Activated naive CD4-positive, alpha-beta T cell treated with anti-CD3 and anti-CD28 coated beads, Interleukin-2, amount 50 U/mL, for 24 hours (primary cell): ENCODE measurements at regions not wholly inside any gene's neighbourhood (a gene's known extent, or its start where the extent isn't known, plus 50 kb on each side); places are given as distances from the start of the nearest gene placed in this dataset.

ENCODE experiments used
- H3K27ac Mint-ChIP-seq: one replicate; pipeline ENCODE4 v1.8.0; 2021; ENCODE audit warnings: mild to moderate bottlenecking, mixed read lengths
- H3K27me3 Mint-ChIP-seq: one replicate; pipeline ENCODE4 v1.8.0; 2021; ENCODE audit warnings: mixed read lengths
- H3K36me3 Mint-ChIP-seq: one replicate; pipeline ENCODE4 v1.8.0; 2021; ENCODE audit warnings: mixed read lengths
- H3K4me1 Mint-ChIP-seq: one replicate; pipeline ENCODE4 v1.8.0; 2021; ENCODE audit warnings: mixed read lengths
- H3K4me3 Mint-ChIP-seq: one replicate; pipeline ENCODE4 v1.8.0; 2021; ENCODE audit warnings: mild to moderate bottlenecking, mixed read lengths
- H3K9me3 Mint-ChIP-seq: one replicate; pipeline ENCODE4 v1.8.0; 2021; ENCODE audit warnings: mixed read lengths

- Mint-ChIP-seq H3K36me3 (peaks cover 7% of the 10 kb centered on the region), H3K4me3 (peak overlapping the region; percentile 15)
Observed at GRCh38 chr3:31465999-31466398, 66.7 kb upstream of the STT3B start.

GRCh38 chr3:31466866-31467265 lies 65.9 kb upstream of the STT3B start:
- Mint-ChIP-seq H3K4me1 (peaks cover 69% of the 10 kb centered on the region), H3K36me3 (peaks cover 10% of the 10 kb centered on the region), H3K4me3 (no peak overlapping the region), H3K9me3 (peaks cover under 1% of the 10 kb centered on the region), H3K27me3 (no peaks in the 10 kb centered on the region), H3K27ac (no peak overlapping the region)

More at GRCh38 chr3:31465999-31466398, 66.7 kb upstream of the STT3B start:
- Mint-ChIP-seq H3K4me1 (peaks cover 77% of the 10 kb centered on the region), H3K27ac (no peak overlapping the region), H3K9me3 (no peaks in the 10 kb centered on the region), H3K27me3 (no peaks in the 10 kb centered on the region)

- peaks cover 68% of the 10 kb centered on the region for H3K4me1 Mint-ChIP-seq
- peaks cover 13% of the 10 kb centered on the region for H3K9me3 Mint-ChIP-seq
- H3K27ac Mint-ChIP-seq: no peak overlapping the region
- no peak overlapping the region for H3K4me3 Mint-ChIP-seq
- peaks cover 23% of the 10 kb centered on the region for H3K36me3 Mint-ChIP-seq
- no peaks in the 10 kb centered on the region for H3K27me3 Mint-ChIP-seq
Observed at GRCh38 chr3:31468433-31468832, 64.3 kb upstream of the STT3B start.

DNA sequence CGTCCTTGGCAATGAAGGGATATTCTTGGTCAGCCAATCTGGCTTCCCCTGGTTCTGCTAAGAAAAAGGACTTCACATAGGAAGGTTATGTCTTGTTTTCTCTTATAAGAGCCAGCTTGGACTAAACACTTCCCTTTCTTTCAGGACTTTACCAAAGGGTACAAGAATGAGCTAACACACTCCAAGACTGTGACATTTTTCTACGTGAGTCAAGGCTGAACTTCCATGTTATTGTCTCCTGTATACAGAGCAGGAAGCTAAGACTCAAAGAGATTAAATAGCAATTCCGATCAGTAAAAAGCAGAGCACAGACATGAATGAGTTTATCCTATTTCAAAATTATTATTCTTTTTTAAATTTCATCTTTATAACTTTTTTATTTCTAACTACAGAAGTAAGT lies 63.3 kb upstream of the STT3B start:
- H3K4me3 Mint-ChIP-seq: no peak overlapping the region
- no peak overlapping the region for H3K27ac Mint-ChIP-seq
- H3K36me3 Mint-ChIP-seq: peaks cover 25% of the 10 kb centered on the region
- H3K4me1 Mint-ChIP-seq: peaks cover 58% of the 10 kb centered on the region
- no peaks in the 10 kb centered on the region for H3K27me3 Mint-ChIP-seq
- H3K9me3 Mint-ChIP-seq: peaks cover 16% of the 10 kb centered on the region

- H3K27ac Mint-ChIP-seq: peak overlapping the region; percentile 56
- H3K36me3 Mint-ChIP-seq: peaks cover 31% of the 10 kb centered on the region
- no peak overlapping the region for H3K4me3 Mint-ChIP-seq
- H3K27me3 Mint-ChIP-seq: no peaks in the 10 kb centered on the region
- peaks cover 16% of the 10 kb centered on the region for H3K9me3 Mint-ChIP-seq
- H3K4me1 Mint-ChIP-seq: peaks cover 28% of the 10 kb centered on the region
Observed at GRCh38 chr3:31472479-31473390, 60.0 kb upstream of the STT3B start.

DNA sequence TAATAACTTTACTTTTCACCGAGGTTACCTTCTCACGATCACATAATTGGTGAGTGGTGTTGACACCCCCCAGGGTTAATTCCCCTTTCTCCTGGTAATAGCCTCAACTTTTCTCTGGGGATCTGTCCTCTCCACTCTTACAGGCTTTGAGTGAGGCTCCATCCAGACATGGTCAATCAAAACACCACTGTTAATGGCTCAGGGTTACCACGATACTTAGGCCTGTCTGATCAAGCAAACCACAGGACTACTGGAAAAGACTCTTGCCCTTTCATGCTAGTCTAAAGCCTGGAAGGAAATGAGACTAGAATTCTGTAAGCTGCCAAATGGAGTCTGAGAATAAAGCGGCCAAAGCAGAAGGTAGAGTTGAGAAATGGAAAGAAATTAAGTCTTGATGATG lies 56.5 kb upstream of the STT3B start:
- no peaks in the 10 kb centered on the region for H3K27me3 Mint-ChIP-seq
- no peak overlapping the region for H3K4me3 Mint-ChIP-seq
- H3K4me1 Mint-ChIP-seq: peaks cover 16% of the 10 kb centered on the region
- H3K27ac Mint-ChIP-seq: no peak overlapping the region
- peaks cover 27% of the 10 kb centered on the region for H3K36me3 Mint-ChIP-seq
- H3K9me3 Mint-ChIP-seq: peaks cover 16% of the 10 kb centered on the region

DNA sequence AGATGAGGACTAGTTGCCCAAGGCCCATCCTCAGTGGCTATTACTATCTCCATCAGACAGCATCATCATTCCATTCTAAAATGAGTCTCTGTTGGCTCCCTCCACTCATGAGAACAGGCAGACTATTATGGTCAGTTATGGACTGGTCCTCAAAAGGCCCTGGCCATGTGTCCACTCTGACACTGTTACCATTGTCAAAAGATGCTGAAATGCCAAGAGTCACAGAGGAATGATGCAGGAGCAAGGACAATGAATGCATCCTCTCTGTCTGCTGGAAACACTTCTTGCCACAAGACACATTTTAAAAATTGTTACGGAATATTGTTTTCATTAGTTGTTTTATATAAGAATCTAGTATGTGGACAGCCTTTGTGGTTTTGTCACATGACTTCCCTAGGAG lies 53.3 kb upstream of the STT3B start:
- H3K36me3 Mint-ChIP-seq: peaks cover 10% of the 10 kb centered on the region
- no peaks in the 10 kb centered on the region for H3K4me1 Mint-ChIP-seq
- H3K9me3 Mint-ChIP-seq: no peaks in the 10 kb centered on the region
- no peak overlapping the region for H3K27ac Mint-ChIP-seq
- no peak overlapping the region for H3K4me3 Mint-ChIP-seq
- H3K27me3 Mint-ChIP-seq: no peaks in the 10 kb centered on the region

DNA sequence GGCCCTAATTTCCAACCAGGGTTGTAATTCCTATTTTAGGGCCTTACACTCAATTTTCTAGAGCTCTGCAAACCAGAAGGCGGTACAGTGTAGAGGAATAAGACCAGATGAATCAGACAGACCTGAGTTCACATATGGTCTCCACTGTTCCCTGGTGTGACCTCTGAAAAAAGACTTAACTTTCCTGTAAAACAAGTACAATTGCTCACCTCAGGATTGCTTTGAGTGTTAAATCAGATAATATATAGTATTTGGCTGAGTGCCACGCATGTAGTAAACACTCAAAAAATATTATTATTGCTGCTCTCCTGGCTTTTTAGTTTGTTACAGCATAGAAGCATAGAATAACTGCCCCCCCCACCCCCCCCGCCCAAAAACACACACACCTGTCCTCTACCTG lies 51.0 kb upstream of the STT3B start:
- H3K4me1 Mint-ChIP-seq: peaks cover 6% of the 10 kb centered on the region
- no peak overlapping the region for H3K4me3 Mint-ChIP-seq

DNA sequence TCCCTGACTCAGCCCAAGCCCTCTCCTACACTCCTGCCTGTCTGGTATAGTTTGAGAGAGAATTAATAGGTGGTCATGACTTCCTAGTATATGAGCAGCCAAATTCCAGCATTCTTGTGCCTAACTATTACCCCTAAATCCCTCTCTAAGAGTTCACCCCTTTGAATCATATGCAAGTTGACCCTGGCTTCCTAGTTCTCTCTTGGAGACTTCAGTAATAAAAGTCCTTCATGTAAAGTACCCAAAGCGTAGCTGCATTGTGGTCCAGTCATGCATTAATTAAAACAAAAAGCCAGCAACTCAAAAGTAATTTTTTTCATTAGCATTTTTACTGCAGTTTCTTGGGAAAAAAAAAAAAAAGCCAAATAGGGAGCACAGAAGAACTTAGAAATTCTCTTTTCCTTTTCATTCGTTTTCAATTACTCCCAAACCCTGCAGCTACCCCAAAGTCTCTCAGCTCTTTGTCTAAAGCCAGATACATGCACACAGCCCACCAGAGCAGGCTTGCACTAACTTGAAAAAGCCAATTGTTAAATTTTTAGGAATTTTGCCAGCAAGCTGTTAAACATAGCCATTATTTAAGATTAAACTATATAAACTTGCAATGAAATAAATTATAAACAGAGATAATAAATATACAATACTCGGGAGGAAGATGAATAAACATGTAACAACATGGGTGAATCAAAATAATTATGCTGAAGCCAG lies 50.1 kb upstream of the STT3B start:
- H3K36me3 Mint-ChIP-seq: peaks cover 5% of the 10 kb centered on the region
- no peak overlapping the region for H3K27ac Mint-ChIP-seq
- H3K4me1 Mint-ChIP-seq: peaks cover 9% of the 10 kb centered on the region
- no peaks in the 10 kb centered on the region for H3K9me3 Mint-ChIP-seq
- H3K4me3 Mint-ChIP-seq: no peak overlapping the region
- H3K27me3 Mint-ChIP-seq: no peaks in the 10 kb centered on the region

More for the DNA sequence above, 51.0 kb upstream of the STT3B start:
- no peak overlapping the region for H3K27ac Mint-ChIP-seq
- no peaks in the 10 kb centered on the region for H3K27me3 Mint-ChIP-seq
- no peaks in the 10 kb centered on the region for H3K9me3 Mint-ChIP-seq
- H3K36me3 Mint-ChIP-seq: peaks cover 7% of the 10 kb centered on the region
